ENCODE measurements at regions not wholly inside any gene's neighbourhood (a gene's known extent, or its start where the extent isn't known, plus 50 kb on each side); places are given as distances from the start of the nearest gene placed in this dataset.

GRCh38 chr15:31822463-31822862 lies 207.9 kb upstream of the CHRNA7 start:
- Histone ChIP-seq H3K9me2 (replicated peaks; ENCODE audit: insufficient read depth) (no peaks in the 10 kb centered on the region), H4K20me1 (ENCODE audit: insufficient read depth, poor library complexity, severe bottlenecking) (no peaks in the 10 kb centered on the region)
- 96% methylated on average over 2 of the region's 2 CpGs for WGBS (ENCODE audit: low lambda C conversion rate, missing lambda C conversion rate)

GRCh38 chr15:31824024-31824423 lies 206.3 kb upstream of the CHRNA7 start:
- no peak overlapping the region for H3K4me3 ChIP-seq
- H3K27ac ChIP-seq = no peak overlapping the region
- no peaks in the 10 kb centered on the region for H3K79me2 ChIP-seq
- no peak overlapping the region for H2AFZ ChIP-seq
- no peaks in the 10 kb centered on the region for H3K9me3 ChIP-seq (ENCODE audit: low read depth)
- 91% methylated on average over 5 of the region's 5 CpGs for WGBS (ENCODE audit: low lambda C conversion rate, missing lambda C conversion rate)
- H3K4me1 ChIP-seq (ENCODE audit: insufficient read depth) = no peaks in the 10 kb centered on the region
- no peaks in the 10 kb centered on the region for H3K9me2 ChIP-seq (replicated peaks; ENCODE audit: insufficient read depth)
- H3K36me3 ChIP-seq (replicated peaks; ENCODE audit: insufficient read depth, low read depth) = no peaks in the 10 kb centered on the region
- H4K20me1 ChIP-seq (ENCODE audit: insufficient read depth, poor library complexity, severe bottlenecking) = no peaks in the 10 kb centered on the region
- no peak for DNase-seq (ENCODE audit: low spot score)
- H3K4me2 ChIP-seq = no peak overlapping the region
- H3K27me3 ChIP-seq = no peaks in the 10 kb centered on the region
- TF ChIP-seq EZH2phosphoT487 (IDR thresholded peaks at IDR 0.05; ENCODE audit: low read depth, severe bottlenecking, unreplicated experiment) = no peak
- no peak for TF ChIP-seq EZH2 (IDR thresholded peaks at IDR 0.05; ENCODE audit: borderline replicate concordance)
- TF ChIP-seq CTCF (IDR thresholded peaks at IDR 0.05; ENCODE audit: poor library complexity) = no peak

More at GRCh38 chr15:31822463-31822862, 207.9 kb upstream of the CHRNA7 start:
- TF ChIP-seq EZH2 (IDR thresholded peaks at IDR 0.05; ENCODE audit: borderline replicate concordance) (no peak), CTCF (IDR thresholded peaks at IDR 0.05; ENCODE audit: poor library complexity) (no peak), EZH2phosphoT487 (IDR thresholded peaks at IDR 0.05; ENCODE audit: low read depth, severe bottlenecking, unreplicated experiment) (no peak)
- H3K36me3 ChIP-seq (replicated peaks; ENCODE audit: insufficient read depth, low read depth) = no peaks in the 10 kb centered on the region
- H3K79me2 ChIP-seq = no peaks in the 10 kb centered on the region
- no peak overlapping the region for H2AFZ ChIP-seq
- H3K9me3 ChIP-seq (ENCODE audit: low read depth) = no peaks in the 10 kb centered on the region
- no peaks in the 10 kb centered on the region for H3K27me3 ChIP-seq
- H3K27ac ChIP-seq = no peak overlapping the region
- H3K4me3 ChIP-seq = no peak overlapping the region
- H3K4me1 ChIP-seq (ENCODE audit: insufficient read depth) = no peaks in the 10 kb centered on the region
- H3K4me2 ChIP-seq = no peak overlapping the region
- DNase-seq (ENCODE audit: low spot score) = no peak

- Histone ChIP-seq H3K4me3 (no peak overlapping the region), H3K36me3 (replicated peaks; ENCODE audit: insufficient read depth, low read depth) (no peaks in the 10 kb centered on the region), H3K4me1 (ENCODE audit: insufficient read depth) (no peaks in the 10 kb centered on the region), H3K9me2 (replicated peaks; ENCODE audit: insufficient read depth) (no peaks in the 10 kb centered on the region), H3K27ac (no peak overlapping the region), H3K79me2 (no peaks in the 10 kb centered on the region), H3K4me2 (no peak overlapping the region), H4K20me1 (ENCODE audit: insufficient read depth, poor library complexity, severe bottlenecking) (no peaks in the 10 kb centered on the region), H2AFZ (no peak overlapping the region), H3K9me3 (ENCODE audit: low read depth) (no peaks in the 10 kb centered on the region), H3K27me3 (no peaks in the 10 kb centered on the region)
- 91% methylated on average over 3 of the region's 3 CpGs for WGBS (ENCODE audit: low lambda C conversion rate, missing lambda C conversion rate)
- no peak for DNase-seq (ENCODE audit: low spot score)
- TF ChIP-seq EZH2phosphoT487 (IDR thresholded peaks at IDR 0.05; ENCODE audit: low read depth, severe bottlenecking, unreplicated experiment) (no peak), EZH2 (IDR thresholded peaks at IDR 0.05; ENCODE audit: borderline replicate concordance) (no peak), CTCF (IDR thresholded peaks at IDR 0.05; ENCODE audit: poor library complexity) (no peak)
Observed at GRCh38 chr15:31828594-31828993, 201.7 kb upstream of the CHRNA7 start.

- WGBS (ENCODE audit: low lambda C conversion rate, missing lambda C conversion rate) = 89% methylated on average over 1 of the region's 1 CpG
- Histone ChIP-seq H3K4me3 (no peak overlapping the region), H3K79me2 (no peaks in the 10 kb centered on the region)
Observed at GRCh38 chr15:31830591-31830990, 199.7 kb upstream of the CHRNA7 start.

More at GRCh38 chr15:31830591-31830990, 199.7 kb upstream of the CHRNA7 start:
- no peaks in the 10 kb centered on the region for H3K4me1 ChIP-seq (ENCODE audit: insufficient read depth)
- no peaks in the 10 kb centered on the region for H3K27me3 ChIP-seq
- no peak overlapping the region for H3K4me2 ChIP-seq
- no peak for TF ChIP-seq EZH2 (IDR thresholded peaks at IDR 0.05; ENCODE audit: borderline replicate concordance)
- TF ChIP-seq EZH2phosphoT487 (IDR thresholded peaks at IDR 0.05; ENCODE audit: low read depth, severe bottlenecking, unreplicated experiment) = no peak
- TF ChIP-seq CTCF (IDR thresholded peaks at IDR 0.05; ENCODE audit: poor library complexity) = no peak
- H4K20me1 ChIP-seq (ENCODE audit: insufficient read depth, poor library complexity, severe bottlenecking) = no peaks in the 10 kb centered on the region
- no peak overlapping the region for H2AFZ ChIP-seq
- H3K27ac ChIP-seq = no peak overlapping the region
- H3K9me2 ChIP-seq (replicated peaks; ENCODE audit: insufficient read depth) = no peaks in the 10 kb centered on the region
- H3K36me3 ChIP-seq (replicated peaks; ENCODE audit: insufficient read depth, low read depth) = no peaks in the 10 kb centered on the region
- DNase-seq (ENCODE audit: low spot score) = no peak
- H3K9me3 ChIP-seq (ENCODE audit: low read depth) = no peaks in the 10 kb centered on the region

All from hepatocyte (in vitro differentiated cells).